GM12878 (cell line): ENCODE measurements at regions not wholly inside any gene's neighbourhood (a gene's known extent, or its start where the extent isn't known, plus 50 kb on each side); places are given as distances from the start of the nearest gene placed in this dataset.

Source experiments
- ATAC-seq: fragments of 200-7000 bp; cut with Tn5 transposase; 3 replicates; pipeline ENCODE4 v1.9.1; 2020; ENCODE audit warnings: mild to moderate bottlenecking, moderate library complexity
- BruUV-seq: library from RNA; stranded (reverse); fragments of 400-500 nt; replicated peaks from 2 replicates; lab custom pipeline; 2021; lab: Mats Ljungman, UMichigan
- CTCF ChIA-PET: fragments of 300-600 bp; sonication (Branson Sonifier 250); formaldehyde crosslinking; extraction: SDS; loops from one replicate; lab custom pipeline; 2021; ENCODE audit warnings: inconsistent platforms; lab: Yijun Ruan, JAX
- POLR2A ChIA-PET: fragments of 350-600 bp; formaldehyde crosslinking; extraction: SDS; loops from one replicate; lab custom pipeline; 2021; ENCODE audit warnings: inconsistent platforms; lab: Charles Lee
- RAD21 ChIA-PET: fragments of 300-600 bp; sonication (Branson Sonifier 250); formaldehyde crosslinking; loops from one replicate; lab custom pipeline; 2023; ENCODE audit warnings: antibody characterized with exemption; ENCODE audit not compliant: unreplicated experiment; lab: Charles Lee
- SMC1A ChIA-PET: fragments of 300-600 bp; sonication (Branson Sonifier 250); formaldehyde crosslinking; loops from one replicate; lab custom pipeline; 2023; ENCODE audit not compliant: unreplicated experiment, uncharacterized antibody; lab: Charles Lee
- DNase-seq: peaks from one replicate; pipeline ENCODE4 v3.0.0-alpha.2; 2011; ENCODE audit warnings: low read depth, low spot score
- FAIRE-seq: peaks from 3 replicates; lab custom pipeline; 2011; peaks lifted over from hg19 to GRCh38; lab: Jason Lieb, UNC
- H2AFZ ChIP-seq: 2 replicates; pipeline ENCODE4 v1.6.0; 2011; ENCODE audit warnings: low read depth, low read length, control low read depth; ENCODE audit not compliant: control insufficient read depth
- H3K27ac ChIP-seq: 2 replicates; pipeline ENCODE4 v1.5.1; 2011; ENCODE audit warnings: control low read depth; ENCODE audit not compliant: control insufficient read depth, insufficient read depth
- H3K27me3 ChIP-seq, 2 experiments: replicated peaks in 1 of 2; 2 replicates each; pipeline versions ENCODE4 v1.6.0 to v1.6.1; 2011; ENCODE audit warnings: low read length in 1 of 2; ENCODE audit not compliant: control insufficient read depth in 2 of 2, insufficient read depth in 2 of 2
- H3K36me3 ChIP-seq, 2 experiments: 2 replicates each; pipeline ENCODE4 v1.5.1; 2011; ENCODE audit warnings: low read length in 1 of 2; ENCODE audit not compliant: control insufficient read depth in 2 of 2, insufficient read depth in 2 of 2
- H3K4me1 ChIP-seq: 2 replicates; pipeline ENCODE4 v1.6.1; 2011; ENCODE audit warnings: mild to moderate bottlenecking, low read length, moderate library complexity, mixed read lengths; ENCODE audit not compliant: control insufficient read depth, insufficient read depth
- H3K4me2 ChIP-seq: 2 replicates; pipeline ENCODE4 v1.6.0; 2011; ENCODE audit warnings: control low read depth; ENCODE audit not compliant: control insufficient read depth, insufficient read depth
- H3K4me3 ChIP-seq: fragments of 200-600 bp; sonication (generic); 2 replicates; pipeline ENCODE4 v1.5.1; 2016
- H3K79me2 ChIP-seq: 2 replicates; pipeline ENCODE4 v1.6.0; 2011; ENCODE audit warnings: low read length; ENCODE audit not compliant: control insufficient read depth, insufficient read depth
- H3K9ac ChIP-seq: 2 replicates; pipeline ENCODE4 v1.8.0; 2011; ENCODE audit warnings: low read length, control low read depth, mixed read lengths; ENCODE audit not compliant: control insufficient read depth, insufficient read depth
- H3K9me3 ChIP-seq: replicated peaks from 3 replicates; pipeline ENCODE4 v1.5.1; 2011; ENCODE audit warnings: mild to moderate bottlenecking, low read length; ENCODE audit not compliant: control insufficient read depth, insufficient read depth
- H4K20me1 ChIP-seq: 2 replicates; pipeline ENCODE4 v1.6.0; 2011; ENCODE audit not compliant: control insufficient read depth, insufficient read depth
- ASH2L ChIP-seq: fragments of 300-600, 200-600 bp; sonication (generic); IDR thresholded peaks from 2 replicates; pipeline ENCODE4 v1.6.1; 2017; ENCODE audit warnings: low read depth, mild to moderate bottlenecking, borderline replicate concordance
- BCL11A ChIP-seq: IDR thresholded peaks from 2 replicates; pipeline ENCODE4 v1.6.1; 2011; ENCODE audit warnings: low read depth, low read length
- EED ChIP-seq: sonication (generic); IDR thresholded peaks from 2 replicates; pipeline ENCODE4 v1.6.1; 2016; ENCODE audit warnings: antibody characterized with exemption, low read depth
- EZH2 ChIP-seq: IDR thresholded peaks from 2 replicates; pipeline ENCODE4 v1.6.1; 2012; ENCODE audit warnings: low read depth, mild to moderate bottlenecking, control low read depth, inconsistent platforms, low read length, borderline replicate concordance; ENCODE audit not compliant: control insufficient read depth
- JUND ChIP-seq: IDR thresholded peaks from 2 replicates; pipeline ENCODE4 v1.6.1; 2012; ENCODE audit warnings: low read depth, mild to moderate bottlenecking, low read length, improper control_type of control experiment, moderate library complexity
- KAT2A ChIP-seq: conservative IDR thresholded peaks from 2 replicates; pipeline ENCODE4 v1.6.1; 2011; ENCODE audit warnings: low read depth, low read length; ENCODE audit not compliant: control insufficient read depth
- KDM1A ChIP-seq: fragments of 200-600 bp; sonication (generic); IDR thresholded peaks from 2 replicates; pipeline ENCODE4 v1.6.1; 2016; ENCODE audit warnings: borderline replicate concordance
- MEF2A ChIP-seq: IDR thresholded peaks from 2 replicates; pipeline ENCODE4 v1.6.1; 2011; ENCODE audit warnings: low read depth, mild to moderate bottlenecking, low read length, moderate library complexity; ENCODE audit not compliant: insufficient read depth
- NBN ChIP-seq: fragments of 450-650 bp; IDR thresholded peaks from 2 replicates; pipeline ENCODE4 v1.6.1; 2016
- NR2C1 ChIP-seq: fragments of 450-650 bp; IDR thresholded peaks from 2 replicates; pipeline ENCODE4 v1.6.1; 2017; ENCODE audit warnings: antibody characterized with exemption, mild to moderate bottlenecking, moderate library complexity
- NRF1 ChIP-seq: conservative IDR thresholded peaks from 2 replicates; pipeline ENCODE4 v1.6.1; 2011; ENCODE audit warnings: mild to moderate bottlenecking, low read depth, low read length, improper control_type of control experiment
- PAX5 ChIP-seq: IDR thresholded peaks from 2 replicates; pipeline ENCODE4 v1.6.1; 2011; ENCODE audit warnings: low read depth, low read length, borderline replicate concordance
- RFX5 ChIP-seq: IDR thresholded peaks from 2 replicates; pipeline ENCODE4 v1.6.1; 2011; ENCODE audit warnings: low read depth, low read length, improper control_type of control experiment
- SREBF2 ChIP-seq: IDR thresholded peaks from 2 replicates; pipeline ENCODE4 v1.6.1; 2012; ENCODE audit warnings: mild to moderate bottlenecking, low read length
- STAT1 ChIP-seq: fragments of 450-650 bp; conservative IDR thresholded peaks from 2 replicates; pipeline ENCODE4 v1.6.1; 2014; ENCODE audit warnings: antibody characterized with exemption, mild to moderate bottlenecking
- TCF7 ChIP-seq: IDR thresholded peaks from 2 replicates; pipeline ENCODE4 v1.6.1; 2014; ENCODE audit warnings: antibody characterized with exemption, borderline replicate concordance
- WGBS: methylation state at CpG from one replicate; pipeline ENCODE4 v1.1.6; 2016; ENCODE audit warnings: low lambda C conversion rate; ENCODE audit not compliant: insufficient replicate concordance, insufficient coverage; ENCODE audit errors: missing lambda C conversion rate; 5-methylcytosine and 5-hydroxymethylcytosine counted together
- in situ Hi-C: fragments of 300-500 bp; cut with MboI; formaldehyde crosslinking; loops from 9 replicates; pipeline ENCODE4 v1.14.3; 2018; ENCODE audit warnings: mixed read lengths
- intact Hi-C: fragments of 100-400 bp; cut with micrococcal nuclease; formaldehyde crosslinking; loops from one replicate; pipeline ENCODE4 v1.14.2; 2022; ENCODE audit not compliant: unreplicated experiment
- TF ChIP-seq, protein P1 (sequence below): fragments of 450-650 bp; IDR thresholded peaks from 2 replicates; pipeline ENCODE4 v1.6.1; 2017; ENCODE audit warnings: mild to moderate bottlenecking
- TF ChIP-seq, protein P2 (sequence below): fragments of 450-650 bp; conservative IDR thresholded peaks from 2 replicates; pipeline ENCODE4 v1.6.1; 2017; ENCODE audit warnings: mild to moderate bottlenecking, moderate library complexity

DNA sequence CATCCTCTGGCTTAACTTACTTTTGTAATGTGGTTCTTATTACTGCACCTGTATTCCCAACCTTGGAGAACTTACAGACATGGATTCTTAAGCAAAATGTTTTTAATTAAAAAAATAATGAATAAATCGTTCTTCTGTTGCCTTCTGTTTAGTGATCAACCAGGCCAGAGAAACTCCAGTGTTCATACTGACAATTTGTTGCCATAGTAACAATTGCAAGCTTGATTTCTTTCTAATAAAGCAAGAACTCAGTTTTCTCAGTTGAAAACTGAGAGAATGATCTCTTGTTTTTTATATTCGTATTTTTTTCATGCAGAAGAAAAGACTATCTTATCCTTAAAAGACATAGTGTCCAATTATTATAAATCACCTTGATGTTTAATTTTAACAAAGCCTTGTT, 106.5 kb upstream of the LMNTD1 start:
- ATAC-seq (no peak), DNase-seq (no peak), FAIRE-seq (no peak)
- H3K27me3 ChIP-seq = no peaks in the 10 kb centered on the region; a peak in 1 of 4 replicates
- ChIA-PET CTCF (no interaction called here), RAD21 (no interaction called here), SMC1A (no interaction called here), POLR2A (no interaction called here)
- in situ Hi-C loops = no loop called here
- intact Hi-C loops = no loop called here
- no peak overlapping the region for H3K9ac ChIP-seq
- H3K9me3 ChIP-seq = no peaks in the 10 kb centered on the region
- H3K36me3 ChIP-seq = no peaks in the 10 kb centered on the region
- no peak overlapping the region for H3K4me2 ChIP-seq
- no peak overlapping the region for H3K4me3 ChIP-seq
- H4K20me1 ChIP-seq = no peaks in the 10 kb centered on the region
- no peak overlapping the region for H2AFZ ChIP-seq
- TF ChIP-seq TCF7 = no peak
- no peak for TF ChIP-seq STAT1
- TF ChIP-seq, protein P1, sequence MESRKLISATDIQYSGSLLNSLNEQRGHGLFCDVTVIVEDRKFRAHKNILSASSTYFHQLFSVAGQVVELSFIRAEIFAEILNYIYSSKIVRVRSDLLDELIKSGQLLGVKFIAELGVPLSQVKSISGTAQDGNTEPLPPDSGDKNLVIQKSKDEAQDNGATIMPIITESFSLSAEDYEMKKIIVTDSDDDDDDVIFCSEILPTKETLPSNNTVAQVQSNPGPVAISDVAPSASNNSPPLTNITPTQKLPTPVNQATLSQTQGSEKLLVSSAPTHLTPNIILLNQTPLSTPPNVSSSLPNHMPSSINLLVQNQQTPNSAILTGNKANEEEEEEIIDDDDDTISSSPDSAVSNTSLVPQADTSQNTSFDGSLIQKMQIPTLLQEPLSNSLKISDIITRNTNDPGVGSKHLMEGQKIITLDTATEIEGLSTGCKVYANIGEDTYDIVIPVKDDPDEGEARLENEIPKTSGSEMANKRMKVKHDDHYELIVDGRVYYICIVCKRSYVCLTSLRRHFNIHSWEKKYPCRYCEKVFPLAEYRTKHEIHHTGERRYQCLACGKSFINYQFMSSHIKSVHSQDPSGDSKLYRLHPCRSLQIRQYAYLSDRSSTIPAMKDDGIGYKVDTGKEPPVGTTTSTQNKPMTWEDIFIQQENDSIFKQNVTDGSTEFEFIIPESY = no peak
- no peak for TF ChIP-seq SREBF2
- TF ChIP-seq RFX5 = no peak
- no peak for TF ChIP-seq NBN
- TF ChIP-seq KDM1A = no peak
- no peak for TF ChIP-seq NRF1
- TF ChIP-seq KAT2A = no peak
- no peak for TF ChIP-seq PAX5
- TF ChIP-seq EZH2 = no peak
- no peak for TF ChIP-seq JUND
- TF ChIP-seq ASH2L = no peak
- no peak for TF ChIP-seq NR2C1
- no peak for TF ChIP-seq EED
- TF ChIP-seq, protein P2, sequence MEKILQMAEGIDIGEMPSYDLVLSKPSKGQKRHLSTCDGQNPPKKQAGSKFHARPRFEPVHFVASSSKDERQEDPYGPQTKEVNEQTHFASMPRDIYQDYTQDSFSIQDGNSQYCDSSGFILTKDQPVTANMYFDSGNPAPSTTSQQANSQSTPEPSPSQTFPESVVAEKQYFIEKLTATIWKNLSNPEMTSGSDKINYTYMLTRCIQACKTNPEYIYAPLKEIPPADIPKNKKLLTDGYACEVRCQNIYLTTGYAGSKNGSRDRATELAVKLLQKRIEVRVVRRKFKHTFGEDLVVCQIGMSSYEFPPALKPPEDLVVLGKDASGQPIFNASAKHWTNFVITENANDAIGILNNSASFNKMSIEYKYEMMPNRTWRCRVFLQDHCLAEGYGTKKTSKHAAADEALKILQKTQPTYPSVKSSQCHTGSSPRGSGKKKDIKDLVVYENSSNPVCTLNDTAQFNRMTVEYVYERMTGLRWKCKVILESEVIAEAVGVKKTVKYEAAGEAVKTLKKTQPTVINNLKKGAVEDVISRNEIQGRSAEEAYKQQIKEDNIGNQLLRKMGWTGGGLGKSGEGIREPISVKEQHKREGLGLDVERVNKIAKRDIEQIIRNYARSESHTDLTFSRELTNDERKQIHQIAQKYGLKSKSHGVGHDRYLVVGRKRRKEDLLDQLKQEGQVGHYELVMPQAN = no peak
- TF ChIP-seq BCL11A = no peak
- TF ChIP-seq MEF2A = no peak
- 0% methylated on average over 2 of the region's 2 CpGs for WGBS
- H3K27ac ChIP-seq = no peak overlapping the region
- H3K79me2 ChIP-seq = no peaks in the 10 kb centered on the region
- no TSS peak for BruUV-seq
- no peaks in the 10 kb centered on the region for H3K4me1 ChIP-seq
